Karpas-422 (cell line): ENCODE measurements at regions not wholly inside any gene's neighbourhood (a gene's known extent, or its start where the extent isn't known, plus 50 kb on each side); places are given as distances from the start of the nearest gene placed in this dataset.
"Not testable (repeated sequence)": the region's sequence is repeated elsewhere in the genome, so short reads cannot be mapped to it uniquely, and the experiment has no call there.

ENCODE experiments used
- DNase-seq: peaks from one replicate; pipeline ENCODE4 v3.0.0-alpha.2; 2015
- H2AFZ ChIP-seq: fragments of 200-600 bp; sonication (generic); 2 replicates; pipeline ENCODE4 v1.6.1; 2014; ENCODE audit warnings: antibody characterized with exemption, low read length, mixed read lengths
- H3K27ac ChIP-seq: fragments of 200-600 bp; sonication (generic); 2 replicates; pipeline ENCODE4 v1.5.1; 2014; ENCODE audit warnings: mild to moderate bottlenecking, low read length, moderate library complexity
- H3K27me3 ChIP-seq: fragments of 200-600 bp; sonication (generic); 2 replicates; pipeline ENCODE4 v1.6.1; 2014; ENCODE audit warnings: low read length, mixed read lengths
- H3K36me3 ChIP-seq: fragments of 200-600 bp; sonication (generic); 2 replicates; pipeline ENCODE4 v1.6.1; 2014; ENCODE audit warnings: low read length, mixed read lengths; ENCODE audit not compliant: insufficient read depth
- H3K4me1 ChIP-seq: fragments of 200-600 bp; sonication (generic); 2 replicates; pipeline ENCODE4 v1.6.1; 2014; ENCODE audit warnings: mild to moderate bottlenecking, low read length, mixed read lengths
- H3K4me2 ChIP-seq: fragments of 200-600 bp; sonication (generic); 2 replicates; pipeline ENCODE4 v1.6.1; 2014; ENCODE audit warnings: low read length, low read depth, mild to moderate bottlenecking; ENCODE audit not compliant: poor library complexity, severe bottlenecking
- H3K4me3 ChIP-seq: fragments of 200-600 bp; sonication (generic); 2 replicates; pipeline ENCODE4 v1.5.1; 2014; ENCODE audit warnings: mild to moderate bottlenecking, antibody characterized with exemption, low read length, mixed read lengths
- H3K79me2 ChIP-seq: fragments of 200-600 bp; sonication (generic); 2 replicates; pipeline ENCODE4 v1.6.1; 2014; ENCODE audit warnings: mild to moderate bottlenecking, low read length, mixed read lengths
- H3K9ac ChIP-seq: fragments of 200-600 bp; sonication (generic); 2 replicates; pipeline ENCODE4 v1.6.0; 2014; ENCODE audit warnings: low read length
- H3K9me2 ChIP-seq: fragments of 200-600 bp; sonication (generic), shearing (Covaris generic); replicated peaks from 2 replicates; pipeline ENCODE4 v1.6.0; 2014; ENCODE audit warnings: mild to moderate bottlenecking, low read length, moderate library complexity; ENCODE audit not compliant: insufficient read depth
- H3K9me3 ChIP-seq: fragments of 300-700, 200-600 bp; sonication (generic); 2 replicates; pipeline ENCODE4 v1.6.1; 2014; ENCODE audit warnings: low read length, mixed read lengths
- H4K20me1 ChIP-seq: fragments of 200-600 bp; sonication (generic); 2 replicates; pipeline ENCODE4 v1.6.1; 2014; ENCODE audit warnings: mild to moderate bottlenecking, antibody characterized with exemption, low read length, low read depth; ENCODE audit not compliant: insufficient read depth

DNA sequence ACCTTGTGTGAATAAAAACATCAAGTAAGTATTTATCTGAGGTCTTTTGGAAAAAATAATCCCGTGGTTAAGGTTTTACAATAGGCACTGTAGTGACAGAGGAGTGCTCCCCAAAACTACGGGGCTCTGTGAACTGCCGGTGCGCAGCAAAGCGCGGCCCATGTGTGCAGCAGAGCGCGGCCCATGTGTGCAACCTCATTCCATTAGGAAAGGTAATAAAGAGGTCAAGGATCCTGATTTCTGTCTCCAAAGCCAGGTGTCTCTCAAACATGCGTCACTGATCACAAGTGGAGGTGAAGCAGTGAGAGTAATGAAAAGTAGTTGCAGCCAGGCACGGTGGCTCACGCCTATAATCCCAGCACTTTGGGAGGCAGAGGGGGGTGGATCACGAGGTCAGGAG is 58.7 kb downstream of the MRPL57 start:
- Histone ChIP-seq H2AFZ (no peak overlapping the region), H3K9me3 (no peaks in the 10 kb centered on the region), H4K20me1 (no peaks in the 10 kb centered on the region), H3K27ac (no peak overlapping the region), H3K9ac (no peak overlapping the region), H3K4me1 (no peaks in the 10 kb centered on the region), H3K79me2 (no peaks in the 10 kb centered on the region), H3K9me2 (no peaks in the 10 kb centered on the region), H3K4me2 (no peak overlapping the region), H3K36me3 (no peaks in the 10 kb centered on the region), H3K4me3 (no peak overlapping the region), H3K27me3 (no peaks in the 10 kb centered on the region)
- no peak for DNase-seq

DNA sequence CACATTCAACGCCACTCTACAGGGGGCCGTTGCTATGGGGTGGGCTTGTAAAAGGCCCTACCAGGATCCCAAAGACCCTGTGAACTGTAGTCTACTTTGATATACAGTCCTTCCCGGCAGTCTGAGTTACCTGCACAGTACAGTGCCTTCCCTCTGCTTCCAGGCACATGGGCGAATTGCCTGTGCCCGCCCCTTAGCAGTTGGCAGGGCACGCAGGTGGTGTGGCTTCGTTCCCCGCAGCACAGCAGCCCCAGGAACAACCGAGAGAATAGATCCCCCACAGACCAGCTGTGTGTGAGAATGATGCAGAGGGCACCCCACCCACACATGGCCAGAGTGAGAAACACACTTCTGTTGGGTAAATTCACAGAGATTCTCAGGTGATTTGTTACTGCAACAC is 60.6 kb downstream of the MRPL57 start:
- H4K20me1 ChIP-seq: no peaks in the 10 kb centered on the region

DNA sequence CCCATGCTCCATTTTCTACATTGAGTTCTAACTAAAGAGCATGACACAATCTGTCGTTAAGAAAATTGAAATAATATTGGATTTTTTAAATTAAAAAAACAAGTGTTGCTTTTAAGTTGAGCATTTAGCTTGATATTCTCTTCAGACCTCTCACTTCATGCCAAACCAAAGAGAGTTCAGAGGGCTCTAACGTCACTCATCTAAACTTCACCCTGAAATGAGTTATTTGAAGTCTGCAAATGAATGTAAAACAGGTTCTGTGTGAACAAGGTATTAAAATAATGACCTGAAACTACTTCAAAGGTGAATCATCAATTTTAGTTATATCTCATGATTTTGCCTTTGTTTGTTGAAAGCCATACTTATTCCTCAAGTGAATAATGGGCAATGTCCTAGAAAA is 61.8 kb downstream of the MRPL57 start:
- Histone ChIP-seq H3K36me3 (no peaks in the 10 kb centered on the region), H4K20me1 (no peaks in the 10 kb centered on the region), H3K27me3 (no peaks in the 10 kb centered on the region), H3K4me2 (no peak overlapping the region), H3K4me3 (no peak overlapping the region), H3K9me3 (no peaks in the 10 kb centered on the region), H3K79me2 (no peaks in the 10 kb centered on the region), H3K9ac (no peak overlapping the region), H3K27ac (no peak overlapping the region), H3K9me2 (no peaks in the 10 kb centered on the region), H3K4me1 (no peaks in the 10 kb centered on the region), H2AFZ (no peak overlapping the region)
- DNase-seq: no peak

More for the DNA sequence above, 60.6 kb downstream of the MRPL57 start:
- no peaks in the 10 kb centered on the region for H3K9me3 ChIP-seq
- H3K27me3 ChIP-seq: no peaks in the 10 kb centered on the region
- H3K4me2 ChIP-seq: no peak overlapping the region
- no peaks in the 10 kb centered on the region for H3K79me2 ChIP-seq
- H3K36me3 ChIP-seq: no peaks in the 10 kb centered on the region
- no peak for DNase-seq
- H3K9me2 ChIP-seq: no peaks in the 10 kb centered on the region
- no peak overlapping the region for H2AFZ ChIP-seq
- no peak overlapping the region for H3K4me3 ChIP-seq
- no peak overlapping the region for H3K27ac ChIP-seq
- H3K9ac ChIP-seq: no peak overlapping the region
- no peaks in the 10 kb centered on the region for H3K4me1 ChIP-seq

DNA sequence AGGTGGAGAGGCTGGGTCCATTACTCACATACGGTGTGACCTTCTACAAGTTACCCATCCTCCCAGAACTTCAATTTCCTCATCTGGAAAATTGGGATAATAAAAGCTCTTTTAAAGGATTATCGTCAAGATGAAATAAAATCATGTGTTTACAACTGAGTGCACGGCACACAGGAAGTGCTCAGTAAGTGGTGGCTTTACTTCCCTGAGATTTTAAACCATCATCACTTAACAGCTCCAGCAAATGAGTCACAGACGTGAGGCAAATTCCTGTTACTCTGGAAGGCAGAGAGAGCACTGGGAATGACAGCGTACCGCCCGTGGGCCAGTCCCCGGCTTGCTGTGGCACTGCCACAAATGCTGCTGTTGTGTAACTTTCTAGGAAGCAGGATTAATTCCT is 64.1 kb downstream of the MRPL57 start:
- Histone ChIP-seq H3K4me2 (no peak overlapping the region), H3K9me2 (no peaks in the 10 kb centered on the region), H3K27ac (no peak overlapping the region), H2AFZ (no peak overlapping the region), H3K27me3 (no peaks in the 10 kb centered on the region), H3K9ac (no peak overlapping the region), H3K4me1 (no peaks in the 10 kb centered on the region), H3K36me3 (no peaks in the 10 kb centered on the region), H3K9me3 (no peaks in the 10 kb centered on the region), H3K79me2 (no peaks in the 10 kb centered on the region), H3K4me3 (no peak overlapping the region), H4K20me1 (no peaks in the 10 kb centered on the region)
- no peak for DNase-seq

DNA sequence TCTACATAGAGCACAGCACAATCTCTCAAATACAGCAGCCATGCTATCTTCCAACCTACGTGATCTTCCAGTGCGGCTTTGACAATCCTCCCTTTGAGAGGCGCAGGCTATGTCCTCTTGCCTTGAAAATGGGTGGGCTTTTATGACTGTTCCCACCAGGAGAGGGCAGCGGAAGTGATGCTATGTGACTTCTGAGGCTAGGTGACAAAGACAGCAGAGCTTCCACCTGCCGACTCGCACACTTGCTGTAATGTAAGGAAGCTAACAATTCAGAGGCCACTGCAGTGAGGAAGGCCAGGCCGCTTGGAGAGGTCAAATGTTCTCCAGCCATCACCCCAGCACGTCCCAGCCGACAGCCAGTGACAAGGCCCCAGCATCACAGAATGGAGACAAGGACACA is 65.8 kb downstream of the MRPL57 start:
- Histone ChIP-seq H3K79me2 (no peaks in the 10 kb centered on the region), H3K9me3 (no peaks in the 10 kb centered on the region), H2AFZ (no peak overlapping the region), H3K27me3 (no peaks in the 10 kb centered on the region), H3K27ac (no peak overlapping the region), H3K9ac (no peak overlapping the region), H3K36me3 (no peaks in the 10 kb centered on the region), H3K4me2 (no peak overlapping the region), H3K9me2 (no peaks in the 10 kb centered on the region), H3K4me1 (no peaks in the 10 kb centered on the region), H4K20me1 (no peaks in the 10 kb centered on the region), H3K4me3 (no peak overlapping the region)
- peak; percentile 43 for DNase-seq

DNA sequence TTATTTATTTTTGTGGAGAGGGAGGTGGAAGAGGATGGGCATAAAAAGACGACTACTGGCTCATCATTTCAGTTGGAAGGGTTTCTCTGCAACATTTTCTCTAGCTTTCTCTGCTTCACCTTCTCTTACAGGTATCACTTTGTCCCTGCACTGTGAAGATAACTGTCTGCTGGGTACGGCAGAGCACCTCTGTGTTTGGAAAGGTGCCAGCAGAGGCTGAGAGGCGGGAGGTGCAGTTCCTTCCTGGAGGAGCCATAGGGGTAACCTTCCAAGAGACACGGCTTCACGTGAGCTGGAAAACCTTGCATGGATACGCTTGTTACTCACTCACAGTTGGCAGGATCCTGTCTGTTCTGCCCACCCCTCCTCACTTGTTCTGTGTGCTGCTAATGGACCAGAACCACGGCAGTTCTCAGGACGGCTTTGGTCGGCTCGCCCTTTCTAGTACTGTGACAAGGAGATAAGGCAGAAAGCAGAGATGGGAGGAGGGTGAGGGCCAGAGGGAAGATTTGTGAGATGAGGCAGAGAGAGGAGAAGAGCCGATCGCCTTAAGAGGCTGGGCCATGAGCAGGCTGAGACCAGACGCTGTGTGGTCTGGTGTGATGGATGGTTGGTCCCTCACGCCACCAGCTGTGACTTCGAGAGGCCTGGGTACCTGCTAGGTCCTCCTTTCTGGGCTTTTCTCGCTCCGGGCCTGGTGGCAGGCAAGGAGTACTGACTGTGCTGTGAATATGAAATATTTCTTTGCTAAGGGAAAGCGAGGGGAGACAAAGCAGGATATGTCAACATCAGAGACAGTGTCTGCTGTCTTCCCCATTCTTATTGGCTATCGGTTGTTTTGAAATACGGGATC is 66.8 kb downstream of the MRPL57 start:
- H3K27ac ChIP-seq: no peak overlapping the region
- no peak overlapping the region for H2AFZ ChIP-seq
- no peaks in the 10 kb centered on the region for H3K4me1 ChIP-seq
- no peaks in the 10 kb centered on the region for H3K79me2 ChIP-seq
- H3K36me3 ChIP-seq: no peaks in the 10 kb centered on the region
- no peaks in the 10 kb centered on the region for H3K9me3 ChIP-seq
- H3K9ac ChIP-seq: no peak overlapping the region
- DNase-seq: no peak
- no peaks in the 10 kb centered on the region for H3K9me2 ChIP-seq
- no peaks in the 10 kb centered on the region for H4K20me1 ChIP-seq
- no peaks in the 10 kb centered on the region for H3K27me3 ChIP-seq
- no peak overlapping the region for H3K4me3 ChIP-seq
- no peak overlapping the region for H3K4me2 ChIP-seq

DNA sequence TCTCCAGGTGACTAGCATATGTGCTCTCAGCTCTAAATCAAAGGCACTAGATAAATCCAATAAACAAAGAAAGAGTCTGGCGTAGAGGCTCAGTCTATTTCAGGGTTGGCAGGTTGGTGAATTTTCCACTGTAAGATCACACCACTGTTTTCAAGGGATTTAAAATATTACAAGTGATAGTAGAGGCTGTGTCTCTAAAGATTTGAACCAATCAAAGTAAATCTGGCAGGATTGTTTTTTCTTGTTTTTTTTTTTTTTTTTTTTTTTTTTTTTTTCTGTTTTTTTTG is 67.4 kb downstream of the MRPL57 start:
- H3K4me3 ChIP-seq, DNase-seq, H3K4me2 ChIP-seq, H3K79me2 ChIP-seq, H3K27me3 ChIP-seq, H4K20me1 ChIP-seq, H2AFZ ChIP-seq, H3K9me2 ChIP-seq, H3K36me3 ChIP-seq, H3K27ac ChIP-seq, H3K9me3 ChIP-seq, H3K9ac ChIP-seq, H3K4me1 ChIP-seq: not testable (repeated sequence)

DNA sequence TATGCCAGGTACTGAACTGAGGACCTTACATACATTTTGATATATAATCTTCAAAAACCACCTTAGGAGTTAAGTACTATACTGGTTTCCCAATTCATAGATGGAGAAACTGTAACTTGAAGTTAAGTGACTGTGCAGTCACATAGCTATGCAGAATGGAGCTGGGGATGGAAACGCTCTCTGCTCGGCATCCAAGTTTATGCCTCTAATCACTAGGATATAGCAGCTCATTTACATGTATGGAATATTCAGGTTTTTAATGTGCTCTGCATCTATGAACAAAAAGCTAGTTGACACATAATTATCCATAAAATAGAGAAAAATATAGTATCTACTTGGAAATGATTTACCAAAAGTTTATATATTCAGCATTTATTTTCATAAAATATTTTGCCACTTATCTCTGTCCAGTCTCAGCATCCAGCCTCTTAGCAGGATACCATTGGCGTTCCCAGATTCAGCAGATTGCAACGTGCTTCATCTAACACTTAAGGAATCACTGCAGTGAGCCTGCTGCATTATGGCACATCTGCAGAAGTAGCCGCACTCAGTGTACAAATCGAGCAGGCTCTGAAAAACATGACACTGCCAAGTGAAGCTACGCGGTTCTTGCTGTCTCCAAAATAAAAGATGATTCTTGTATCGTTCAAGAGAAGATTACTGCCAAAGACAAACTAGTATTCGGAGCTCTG is 70.4 kb downstream of the MRPL57 start:
- DNase-seq: no peak
- Histone ChIP-seq H2AFZ (no peak overlapping the region), H3K27ac (no peak overlapping the region), H3K36me3 (no peaks in the 10 kb centered on the region), H4K20me1 (no peaks in the 10 kb centered on the region), H3K9ac (no peak overlapping the region), H3K4me1 (no peaks in the 10 kb centered on the region), H3K9me3 (no peaks in the 10 kb centered on the region), H3K4me2 (no peak overlapping the region), H3K27me3 (no peaks in the 10 kb centered on the region), H3K9me2 (no peaks in the 10 kb centered on the region), H3K4me3 (no peak overlapping the region), H3K79me2 (no peaks in the 10 kb centered on the region)
